Lower leg skin (tissue), 3 donors: ENCODE measurements at regions not wholly inside any gene's neighbourhood (a gene's known extent, or its start where the extent isn't known, plus 50 kb on each side); places are given as distances from the start of the nearest gene placed in this dataset.

Experiments
- CTCF ChIP-seq, 3 donors: fragments of 450-650 bp; IDR thresholded peaks; one replicate each; pipeline ENCODE4 v1.5.1; 2016; ENCODE audit warnings: antibody characterized with exemption in 3 of 3, mild to moderate bottlenecking in 3 of 3, moderate library complexity in 2 of 3
- POLR2A ChIP-seq, 2 donors: fragments of 450-650 bp; IDR thresholded peaks; one replicate each; pipeline ENCODE4 v1.6.1; 2016 to 2017; ENCODE audit warnings: antibody characterized with exemption in 2 of 2, mild to moderate bottlenecking in 1 of 2, moderate library complexity in 1 of 2

DNA sequence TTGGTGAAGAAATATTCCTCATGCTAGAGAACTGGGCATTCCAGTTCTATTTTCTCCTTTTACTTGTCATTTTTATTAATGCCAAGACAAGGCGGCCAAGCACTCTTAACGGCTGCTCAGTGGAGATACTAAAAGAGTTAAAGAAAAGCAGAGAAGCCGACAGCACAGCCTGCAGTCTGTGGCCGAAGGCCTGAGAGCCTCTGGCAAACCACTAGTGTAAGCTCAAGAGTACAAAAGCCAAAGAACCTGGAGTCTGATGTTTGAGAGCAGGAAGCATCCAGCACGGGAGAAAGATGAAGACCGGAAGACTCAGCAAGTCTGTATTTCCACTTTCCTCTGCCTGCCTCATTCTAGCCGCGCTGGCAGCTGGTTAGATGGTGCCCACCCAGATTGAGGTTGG is 167.1 kb upstream of the FUT9 start:
- TF ChIP-seq CTCF (IDR thresholded peaks at IDR 0.05): no peak
- TF ChIP-seq POLR2A (IDR thresholded peaks at IDR 0.05): no peak
